Stomach (tissue), 4 donors: ENCODE measurements at regions not wholly inside any gene's neighbourhood (a gene's known extent, or its start where the extent isn't known, plus 50 kb on each side); places are given as distances from the start of the nearest gene placed in this dataset.

ENCODE experiments used
- CTCF ChIP-seq, 7 experiments: fragments of 450-650 bp in 4 of 7; fragments of 200-600 bp in 3 of 7; sonication (generic) in 3 of 7; IDR thresholded peaks; one replicate each; pipeline ENCODE4 v1.5.1; 2016 to 2019; ENCODE audit warnings: antibody characterized with exemption in 7 of 7, control low read depth in 2 of 7, mild to moderate bottlenecking in 1 of 7
- POLR2A ChIP-seq, 4 donors: fragments of 450-650 bp; IDR thresholded peaks; one replicate each; pipeline ENCODE4 v1.6.1; 2016; ENCODE audit warnings: antibody characterized with exemption in 4 of 4, control low read depth in 2 of 4, mild to moderate bottlenecking in 1 of 4, moderate library complexity in 1 of 4
- POLR2AphosphoS5 ChIP-seq, 3 donors: sonication (generic); formaldehyde crosslinking; IDR thresholded peaks; one replicate each; pipeline ENCODE4 v1.6.1; 2016; ENCODE audit warnings: antibody characterized with exemption in 3 of 3

DNA sequence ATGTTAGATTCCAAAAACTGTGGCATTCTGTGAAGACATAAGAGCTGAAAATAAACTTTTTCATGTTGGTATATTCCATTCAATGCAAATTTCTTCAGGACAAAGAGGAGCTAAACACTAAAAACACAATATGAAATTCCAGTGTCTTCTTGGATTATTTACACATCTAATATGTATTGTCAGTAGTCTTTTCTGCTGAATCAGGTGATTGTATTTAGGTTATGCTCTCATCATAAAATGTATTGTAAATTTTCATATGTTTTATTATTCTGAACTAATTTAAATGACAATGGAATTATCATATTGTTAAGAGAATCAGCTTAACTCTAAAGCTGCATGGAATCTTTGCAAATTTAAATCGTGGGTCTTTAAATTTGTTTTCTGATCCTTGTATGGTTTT is 526.7 kb downstream of the PDHA2 start:
- no peak for TF ChIP-seq CTCF (IDR thresholded peaks at IDR 0.05)
- no peak for TF ChIP-seq POLR2AphosphoS5 (IDR thresholded peaks at IDR 0.05)
- TF ChIP-seq POLR2A (IDR thresholded peaks at IDR 0.05): no peak
